ENCODE measurements at regions not wholly inside any gene's neighbourhood (a gene's known extent, or its start where the extent isn't known, plus 50 kb on each side); places are given as distances from the start of the nearest gene placed in this dataset.

DNA sequence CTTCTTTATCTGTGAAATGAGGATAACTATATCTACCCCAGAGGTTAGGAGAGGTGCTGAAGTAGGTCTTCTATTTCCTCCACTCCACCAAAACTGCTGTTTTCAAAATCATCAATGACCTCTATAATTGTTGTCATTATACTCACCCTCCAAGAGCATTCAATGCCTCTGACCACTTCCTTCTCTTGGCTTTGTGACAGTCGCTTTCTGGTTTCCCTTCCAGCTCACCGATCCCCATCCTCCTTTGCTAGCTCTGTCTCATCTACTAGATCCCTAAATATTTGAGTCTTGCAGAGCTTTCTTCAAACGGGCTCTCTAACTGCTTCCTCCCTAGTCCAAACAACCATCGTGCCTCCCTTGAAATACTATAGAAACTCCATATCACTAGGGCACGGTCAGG is 153.5 kb downstream of the RPLP1 start:
- TF ChIP-seq, protein P1, sequence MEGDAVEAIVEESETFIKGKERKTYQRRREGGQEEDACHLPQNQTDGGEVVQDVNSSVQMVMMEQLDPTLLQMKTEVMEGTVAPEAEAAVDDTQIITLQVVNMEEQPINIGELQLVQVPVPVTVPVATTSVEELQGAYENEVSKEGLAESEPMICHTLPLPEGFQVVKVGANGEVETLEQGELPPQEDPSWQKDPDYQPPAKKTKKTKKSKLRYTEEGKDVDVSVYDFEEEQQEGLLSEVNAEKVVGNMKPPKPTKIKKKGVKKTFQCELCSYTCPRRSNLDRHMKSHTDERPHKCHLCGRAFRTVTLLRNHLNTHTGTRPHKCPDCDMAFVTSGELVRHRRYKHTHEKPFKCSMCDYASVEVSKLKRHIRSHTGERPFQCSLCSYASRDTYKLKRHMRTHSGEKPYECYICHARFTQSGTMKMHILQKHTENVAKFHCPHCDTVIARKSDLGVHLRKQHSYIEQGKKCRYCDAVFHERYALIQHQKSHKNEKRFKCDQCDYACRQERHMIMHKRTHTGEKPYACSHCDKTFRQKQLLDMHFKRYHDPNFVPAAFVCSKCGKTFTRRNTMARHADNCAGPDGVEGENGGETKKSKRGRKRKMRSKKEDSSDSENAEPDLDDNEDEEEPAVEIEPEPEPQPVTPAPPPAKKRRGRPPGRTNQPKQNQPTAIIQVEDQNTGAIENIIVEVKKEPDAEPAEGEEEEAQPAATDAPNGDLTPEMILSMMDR (IDR thresholded peaks at IDR 0.05; ENCODE audit: control insufficient read depth, extremely low read depth, insufficient read depth), result no peak

DNA sequence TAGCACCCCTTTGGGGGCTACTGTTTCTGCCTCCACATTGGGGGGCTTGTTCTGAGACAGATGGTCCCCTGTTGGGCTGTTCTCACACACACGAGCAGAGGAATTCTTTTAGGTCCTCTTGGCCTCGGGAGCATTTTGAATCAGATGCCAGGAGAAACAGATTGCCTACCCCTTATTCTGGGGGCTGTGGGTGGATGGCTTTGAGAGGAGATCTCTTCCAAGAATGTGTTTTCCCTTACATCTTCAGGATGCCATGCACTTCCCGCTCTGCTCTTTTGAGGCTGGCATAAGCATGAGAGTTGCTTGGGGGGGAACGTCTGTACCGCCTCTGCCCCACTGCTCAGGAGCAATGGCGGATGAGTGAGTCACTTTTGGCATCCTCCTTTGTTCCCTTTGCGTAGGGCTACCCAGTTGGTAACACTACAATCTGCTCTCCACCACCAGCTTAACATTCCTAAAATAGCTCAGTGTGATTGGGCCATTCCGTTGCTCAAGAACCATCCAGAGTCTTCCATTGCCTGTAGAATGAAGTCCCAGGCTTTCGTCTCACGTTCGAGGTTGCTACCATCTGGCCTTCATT is 154.4 kb downstream of the RPLP1 start:
- DNase-seq (ENCODE audit: low read depth), result no peak
- no peak overlapping the region for H3K4me3 ChIP-seq (ENCODE audit: low read depth, low read length)
- TF ChIP-seq, protein P1 (IDR thresholded peaks at IDR 0.05; ENCODE audit: control insufficient read depth, extremely low read depth, insufficient read depth), result no peak

More for the DNA sequence above, 153.5 kb downstream of the RPLP1 start:
- DNase-seq (ENCODE audit: low read depth), result no peak
- no peak overlapping the region for H3K4me3 ChIP-seq (ENCODE audit: low read depth, low read length)

DNA sequence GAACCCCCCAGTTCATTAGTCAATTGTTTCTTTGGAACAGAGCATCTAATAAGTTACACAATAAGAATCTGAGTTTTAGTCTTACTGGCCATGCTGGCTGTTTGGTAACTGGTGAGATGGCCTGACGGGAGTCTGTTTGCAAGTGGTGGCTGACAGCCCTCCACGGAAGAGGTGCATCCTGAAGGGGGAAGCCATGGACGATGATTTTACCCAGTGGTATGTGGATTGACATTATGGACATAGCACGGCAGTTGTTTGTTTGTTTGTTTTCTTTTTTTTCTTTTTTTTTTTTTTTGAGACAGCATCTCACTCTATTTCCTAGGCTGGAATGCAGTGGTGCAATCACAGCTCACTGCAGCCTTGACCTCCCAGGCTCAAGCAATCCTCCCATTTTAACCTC is 156.0 kb downstream of the RPLP1 start:
- TF ChIP-seq, protein P1 (IDR thresholded peaks at IDR 0.05; ENCODE audit: control insufficient read depth, extremely low read depth, insufficient read depth), result no peak
- DNase-seq (ENCODE audit: low read depth), result no peak
- H3K4me3 ChIP-seq (ENCODE audit: low read depth, low read length), result no peak overlapping the region

DNA sequence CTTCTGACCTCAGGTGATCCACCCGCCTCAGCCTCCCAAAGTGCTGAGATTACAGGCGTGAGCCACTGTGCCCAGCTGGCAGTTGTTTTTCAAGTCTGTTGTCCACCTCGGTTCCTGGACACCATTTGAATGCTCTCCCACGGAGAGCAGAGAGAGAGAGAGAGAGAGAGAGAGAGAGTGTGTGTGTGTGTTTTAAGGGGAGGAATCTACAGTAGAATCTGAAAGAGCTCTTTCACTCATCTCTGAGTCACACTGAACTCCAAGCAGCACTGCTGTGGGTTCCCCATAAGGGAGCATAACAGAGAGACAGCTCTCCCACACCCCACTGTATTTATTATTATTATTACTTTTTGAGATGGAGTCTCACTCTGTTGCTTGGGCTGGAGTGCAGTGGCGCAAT is 156.6 kb downstream of the RPLP1 start:
- TF ChIP-seq, protein P1 (IDR thresholded peaks at IDR 0.05; ENCODE audit: control insufficient read depth, extremely low read depth, insufficient read depth), result no peak
- H3K4me3 ChIP-seq (ENCODE audit: low read depth, low read length), result no peak overlapping the region
- no peak for DNase-seq (ENCODE audit: low read depth)

DNA sequence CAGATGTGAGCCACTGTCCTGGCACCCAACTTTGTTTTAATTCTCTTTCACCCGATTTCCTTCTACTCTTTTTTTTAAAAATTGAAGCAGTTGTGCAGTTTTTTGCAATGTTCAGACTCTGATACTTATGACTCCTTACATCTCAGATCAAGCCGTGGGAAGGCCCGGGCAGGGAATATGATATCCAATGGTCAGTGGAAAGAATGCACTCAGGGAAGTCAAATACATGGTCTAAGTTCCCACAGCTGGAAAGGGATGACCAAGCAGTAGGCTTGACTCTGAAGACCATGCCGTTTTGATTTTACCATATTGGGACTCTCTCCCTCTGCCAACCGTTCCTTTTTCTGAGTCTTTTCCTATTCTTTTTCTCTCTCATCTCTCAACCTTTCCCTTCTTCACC is 157.2 kb downstream of the RPLP1 start:
- TF ChIP-seq, protein P1 (IDR thresholded peaks at IDR 0.05; ENCODE audit: control insufficient read depth, extremely low read depth, insufficient read depth), result no peak
- no peak overlapping the region for H3K4me3 ChIP-seq (ENCODE audit: low read depth, low read length)
- DNase-seq (ENCODE audit: low read depth), result no peak

GRCh38 chr15:69610277-69610676 is 157.7 kb downstream of the RPLP1 start:
- H3K4me3 ChIP-seq (ENCODE audit: low read depth, low read length), result no peak overlapping the region
- DNase-seq (ENCODE audit: low read depth), result no peak
- TF ChIP-seq, protein P1 (IDR thresholded peaks at IDR 0.05; ENCODE audit: control insufficient read depth, extremely low read depth, insufficient read depth), result no peak

- TF ChIP-seq, protein P1 (IDR thresholded peaks at IDR 0.05; ENCODE audit: control insufficient read depth, extremely low read depth, insufficient read depth), result no peak
- no peak overlapping the region for H3K4me3 ChIP-seq (ENCODE audit: low read depth, low read length)
- DNase-seq (ENCODE audit: low read depth), result no peak
Measured at GRCh38 chr15:69610858-69611257, 158.2 kb downstream of the RPLP1 start.
